ENCODE measurements at regions not wholly inside any gene's neighbourhood (a gene's known extent, or its start where the extent isn't known, plus 50 kb on each side); places are given as distances from the start of the nearest gene placed in this dataset.

- Histone ChIP-seq H3K36me3 (ENCODE audit: control insufficient read depth, insufficient read depth, low read length) (no peaks in the 10 kb centered on the region), H3K4me3 (ENCODE audit: low read length) (no peak overlapping the region), H3K9me3 (ENCODE audit: control insufficient read depth, low read length) (no peaks in the 10 kb centered on the region), H3K27ac (ENCODE audit: low read depth, low read length) (no peak overlapping the region), H3K9ac (ENCODE audit: extremely low read depth, low read length, poor library complexity, severe bottlenecking) (no peak overlapping the region), H3K4me1 (ENCODE audit: control insufficient read depth, insufficient read depth, low read length) (peaks cover 3% of the 10 kb centered on the region), H3K27me3 (ENCODE audit: control insufficient read depth, insufficient read depth, low read length, poor library complexity, severe bottlenecking) (no peaks in the 10 kb centered on the region)
- H3K36me3 Mint-ChIP-seq (ENCODE audit: low read depth) = no peaks in the 10 kb centered on the region
- peaks cover 2% of the 10 kb centered on the region for H3K27me3 Mint-ChIP-seq (ENCODE audit: insufficient read depth)
- no peak for DNase-seq
- H3K27ac Mint-ChIP-seq = no peak overlapping the region
- no peaks in the 10 kb centered on the region for H3K9me3 Mint-ChIP-seq
- WGBS, 2 experiments (ENCODE audit: insufficient coverage in 1 of 2, insufficient read length in 1 of 2) = 89 to 100% methylated on average over 2 of the region's 2 CpGs
- no peak for TF ChIP-seq CTCF (conservative IDR thresholded peaks at IDR 0.05)
- no peak overlapping the region for H3K4me3 Mint-ChIP-seq
- peaks cover 6% of the 10 kb centered on the region for H3K4me1 Mint-ChIP-seq
Observed at GRCh38 chr2:203797276-203797675, 70.3 kb upstream of the CTLA4 start.

GRCh38 chr2:203797712-203798111, 69.9 kb upstream of the CTLA4 start:
- no peak for DNase-seq
- Mint-ChIP-seq H3K27me3 (ENCODE audit: insufficient read depth) (peaks cover 2% of the 10 kb centered on the region), H3K4me1 (peaks cover 6% of the 10 kb centered on the region), H3K9me3 (no peaks in the 10 kb centered on the region), H3K36me3 (ENCODE audit: low read depth) (no peaks in the 10 kb centered on the region), H3K4me3 (no peak overlapping the region), H3K27ac (no peak overlapping the region)
- no peak overlapping the region for H3K4me3 ChIP-seq (ENCODE audit: low read length)
- no peaks in the 10 kb centered on the region for H3K9me3 ChIP-seq (ENCODE audit: control insufficient read depth, low read length)
- TF ChIP-seq CTCF (conservative IDR thresholded peaks at IDR 0.05) = no peak
- H3K4me1 ChIP-seq (ENCODE audit: control insufficient read depth, insufficient read depth, low read length) = no peaks in the 10 kb centered on the region
- no peaks in the 10 kb centered on the region for H3K27me3 ChIP-seq (ENCODE audit: control insufficient read depth, insufficient read depth, low read length, poor library complexity, severe bottlenecking)
- H3K36me3 ChIP-seq (ENCODE audit: control insufficient read depth, insufficient read depth, low read length) = no peaks in the 10 kb centered on the region
- H3K9ac ChIP-seq (ENCODE audit: extremely low read depth, low read length, poor library complexity, severe bottlenecking) = no peak overlapping the region
- WGBS, 2 experiments (ENCODE audit: insufficient coverage in 1 of 2, insufficient read length in 1 of 2) = 95 to 100% methylated on average over 1 of the region's 1 CpG
- H3K27ac ChIP-seq (ENCODE audit: low read depth, low read length) = no peak overlapping the region

- Mint-ChIP-seq H3K27me3 (ENCODE audit: insufficient read depth) (peaks cover 2% of the 10 kb centered on the region), H3K4me1 (peaks cover 6% of the 10 kb centered on the region), H3K4me3 (no peak overlapping the region), H3K36me3 (ENCODE audit: low read depth) (no peaks in the 10 kb centered on the region), H3K27ac (peak overlapping the region; percentile 9), H3K9me3 (no peaks in the 10 kb centered on the region)
- H3K27me3 ChIP-seq (ENCODE audit: control insufficient read depth, insufficient read depth, low read length, poor library complexity, severe bottlenecking) = no peaks in the 10 kb centered on the region
- no peaks in the 10 kb centered on the region for H3K36me3 ChIP-seq (ENCODE audit: control insufficient read depth, insufficient read depth, low read length)
- H3K4me1 ChIP-seq (ENCODE audit: control insufficient read depth, insufficient read depth, low read length) = no peaks in the 10 kb centered on the region
- H3K4me3 ChIP-seq (ENCODE audit: low read length) = no peak overlapping the region
- H3K27ac ChIP-seq (ENCODE audit: low read depth, low read length) = no peak overlapping the region
- no peaks in the 10 kb centered on the region for H3K9me3 ChIP-seq (ENCODE audit: control insufficient read depth, low read length)
- WGBS, 2 experiments (ENCODE audit: insufficient coverage in 1 of 2, insufficient read length in 1 of 2) = 87 to 90% methylated on average over 6 to 9 of the region's 9 CpGs
- no peak for DNase-seq
- no peak for TF ChIP-seq CTCF (conservative IDR thresholded peaks at IDR 0.05)
- H3K9ac ChIP-seq (ENCODE audit: extremely low read depth, low read length, poor library complexity, severe bottlenecking) = no peak overlapping the region
Observed at GRCh38 chr2:203798296-203799087, 69.1 kb upstream of the CTLA4 start.
